ENCODE measurements at regions not wholly inside any gene's neighbourhood (a gene's known extent, or its start where the extent isn't known, plus 50 kb on each side); places are given as distances from the start of the nearest gene placed in this dataset.

- no peak for TF ChIP-seq POLR2A (IDR thresholded peaks at IDR 0.05)
- TF ChIP-seq, protein P1, sequence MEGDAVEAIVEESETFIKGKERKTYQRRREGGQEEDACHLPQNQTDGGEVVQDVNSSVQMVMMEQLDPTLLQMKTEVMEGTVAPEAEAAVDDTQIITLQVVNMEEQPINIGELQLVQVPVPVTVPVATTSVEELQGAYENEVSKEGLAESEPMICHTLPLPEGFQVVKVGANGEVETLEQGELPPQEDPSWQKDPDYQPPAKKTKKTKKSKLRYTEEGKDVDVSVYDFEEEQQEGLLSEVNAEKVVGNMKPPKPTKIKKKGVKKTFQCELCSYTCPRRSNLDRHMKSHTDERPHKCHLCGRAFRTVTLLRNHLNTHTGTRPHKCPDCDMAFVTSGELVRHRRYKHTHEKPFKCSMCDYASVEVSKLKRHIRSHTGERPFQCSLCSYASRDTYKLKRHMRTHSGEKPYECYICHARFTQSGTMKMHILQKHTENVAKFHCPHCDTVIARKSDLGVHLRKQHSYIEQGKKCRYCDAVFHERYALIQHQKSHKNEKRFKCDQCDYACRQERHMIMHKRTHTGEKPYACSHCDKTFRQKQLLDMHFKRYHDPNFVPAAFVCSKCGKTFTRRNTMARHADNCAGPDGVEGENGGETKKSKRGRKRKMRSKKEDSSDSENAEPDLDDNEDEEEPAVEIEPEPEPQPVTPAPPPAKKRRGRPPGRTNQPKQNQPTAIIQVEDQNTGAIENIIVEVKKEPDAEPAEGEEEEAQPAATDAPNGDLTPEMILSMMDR (IDR thresholded peaks at IDR 0.05), result no peak
Measured at GRCh38 chr11:127379686-127380085, 379.1 kb upstream of the KIRREL3 start.
